Kidney epithelial cell (primary cell): ENCODE measurements at regions not wholly inside any gene's neighbourhood (a gene's known extent, or its start where the extent isn't known, plus 50 kb on each side); places are given as distances from the start of the nearest gene placed in this dataset.

Source experiments
- DNase-seq: peaks from one replicate; pipeline ENCODE4 v3.0.0-alpha.2; 2010; ENCODE audit warnings: low read depth
- H3K27me3 ChIP-seq: 2 replicates; pipeline ENCODE4 v1.6.0; 2011; ENCODE audit warnings: low read length; ENCODE audit not compliant: control insufficient read depth, insufficient read depth
- H3K36me3 ChIP-seq: 2 replicates; pipeline ENCODE4 v1.5.1; 2011; ENCODE audit warnings: low read length; ENCODE audit not compliant: control insufficient read depth, insufficient read depth
- H3K4me3 ChIP-seq: 2 replicates; pipeline ENCODE4 v1.5.1; 2011; ENCODE audit warnings: low read depth, mild to moderate bottlenecking, control low read depth, low read length
- TF ChIP-seq, protein P1 (sequence below): IDR thresholded peaks from 2 replicates; pipeline ENCODE4 v1.5.1; 2011; ENCODE audit warnings: mild to moderate bottlenecking, moderate library complexity, low read length, control low read depth, inconsistent platforms; ENCODE audit not compliant: insufficient read depth, poor library complexity, severe bottlenecking

DNA sequence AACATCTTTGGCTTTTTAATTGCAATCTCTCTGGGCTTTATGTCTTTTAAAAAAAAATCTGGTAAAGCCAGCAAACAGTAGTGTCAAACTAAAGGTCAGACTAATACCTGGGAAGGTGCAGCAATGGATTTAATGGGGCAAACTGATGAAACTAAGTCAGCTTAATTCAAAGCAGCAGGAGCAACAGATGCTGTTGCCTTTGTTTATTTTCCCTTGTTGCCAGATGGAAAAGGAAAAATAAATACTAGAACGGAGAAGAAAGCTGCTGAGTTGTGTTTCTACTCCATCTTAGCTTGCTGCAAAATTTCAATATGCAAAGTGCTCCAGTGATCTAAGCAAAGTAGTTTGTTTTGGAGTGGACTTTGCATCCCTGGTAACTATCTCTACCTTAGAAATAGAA, 1097.8 kb downstream of the PCDH17 start:
- Histone ChIP-seq H3K27me3 (no peaks in the 10 kb centered on the region), H3K36me3 (no peaks in the 10 kb centered on the region), H3K4me3 (no peak overlapping the region)
- no peak for DNase-seq
- TF ChIP-seq, protein P1, sequence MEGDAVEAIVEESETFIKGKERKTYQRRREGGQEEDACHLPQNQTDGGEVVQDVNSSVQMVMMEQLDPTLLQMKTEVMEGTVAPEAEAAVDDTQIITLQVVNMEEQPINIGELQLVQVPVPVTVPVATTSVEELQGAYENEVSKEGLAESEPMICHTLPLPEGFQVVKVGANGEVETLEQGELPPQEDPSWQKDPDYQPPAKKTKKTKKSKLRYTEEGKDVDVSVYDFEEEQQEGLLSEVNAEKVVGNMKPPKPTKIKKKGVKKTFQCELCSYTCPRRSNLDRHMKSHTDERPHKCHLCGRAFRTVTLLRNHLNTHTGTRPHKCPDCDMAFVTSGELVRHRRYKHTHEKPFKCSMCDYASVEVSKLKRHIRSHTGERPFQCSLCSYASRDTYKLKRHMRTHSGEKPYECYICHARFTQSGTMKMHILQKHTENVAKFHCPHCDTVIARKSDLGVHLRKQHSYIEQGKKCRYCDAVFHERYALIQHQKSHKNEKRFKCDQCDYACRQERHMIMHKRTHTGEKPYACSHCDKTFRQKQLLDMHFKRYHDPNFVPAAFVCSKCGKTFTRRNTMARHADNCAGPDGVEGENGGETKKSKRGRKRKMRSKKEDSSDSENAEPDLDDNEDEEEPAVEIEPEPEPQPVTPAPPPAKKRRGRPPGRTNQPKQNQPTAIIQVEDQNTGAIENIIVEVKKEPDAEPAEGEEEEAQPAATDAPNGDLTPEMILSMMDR, result no peak

DNA sequence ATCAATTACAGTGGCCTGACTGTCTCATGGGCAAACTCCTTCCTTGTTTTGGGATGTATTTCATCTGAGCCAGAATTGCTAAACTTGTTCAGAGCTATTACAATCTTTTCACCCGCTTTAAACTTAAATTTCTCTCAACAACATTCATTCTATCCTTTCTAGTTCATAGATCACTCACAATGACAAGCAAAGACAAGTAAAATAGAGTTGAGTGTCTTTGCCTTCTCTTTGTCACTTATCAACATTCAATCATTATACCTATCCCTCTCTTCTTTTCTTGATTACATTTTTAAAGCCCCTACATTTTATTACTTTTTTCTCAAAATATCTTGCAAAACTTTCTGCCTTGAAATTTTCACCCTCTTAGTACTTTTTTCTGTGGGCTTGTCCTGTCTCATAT, 1113.1 kb downstream of the PCDH17 start:
- H3K36me3 ChIP-seq, result no peaks in the 10 kb centered on the region
- H3K27me3 ChIP-seq, result no peaks in the 10 kb centered on the region
- TF ChIP-seq, protein P1, result no peak
- no peak for DNase-seq
- no peak overlapping the region for H3K4me3 ChIP-seq

- H3K36me3 ChIP-seq, result no peaks in the 10 kb centered on the region
- H3K4me3 ChIP-seq, result no peak overlapping the region
- DNase-seq, result no peak
- H3K27me3 ChIP-seq, result no peaks in the 10 kb centered on the region
- TF ChIP-seq, protein P1, result no peak
These were observed 1136.0 kb downstream of the PCDH17 start for GRCh38 chr13:58767566-58767965.

- Histone ChIP-seq H3K27me3 (no peaks in the 10 kb centered on the region), H3K4me3 (no peak overlapping the region), H3K36me3 (no peaks in the 10 kb centered on the region)
- TF ChIP-seq, protein P1, result no peak
- DNase-seq, result no peak
These were observed 1141.8 kb downstream of the PCDH17 start for GRCh38 chr13:58773280-58773859.

DNA sequence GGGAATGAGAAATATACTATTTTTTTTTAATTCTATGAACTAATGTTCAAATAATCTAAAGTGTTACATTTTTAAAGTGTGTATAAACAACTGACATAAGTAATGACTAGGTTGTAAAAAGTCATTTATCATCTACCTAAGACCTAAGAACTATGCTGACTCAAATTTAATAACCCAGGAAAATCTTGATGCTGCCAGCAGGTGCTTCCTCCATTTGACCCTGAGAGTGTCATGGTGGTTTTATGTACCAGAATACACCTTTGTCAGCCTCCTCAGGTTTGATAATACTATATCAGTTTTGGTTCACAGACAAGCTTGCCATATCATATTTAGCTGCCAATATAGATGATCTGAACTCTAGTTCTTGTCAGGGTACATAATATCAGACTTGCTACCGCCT, 1151.2 kb downstream of the PCDH17 start:
- DNase-seq, result no peak
- no peaks in the 10 kb centered on the region for H3K36me3 ChIP-seq
- TF ChIP-seq, protein P1, result no peak
- no peak overlapping the region for H3K4me3 ChIP-seq
- no peaks in the 10 kb centered on the region for H3K27me3 ChIP-seq

GRCh38 chr13:58792854-58793253, 1161.3 kb downstream of the PCDH17 start:
- TF ChIP-seq, protein P1, result no peak

More at GRCh38 chr13:58792854-58793253, 1161.3 kb downstream of the PCDH17 start:
- no peaks in the 10 kb centered on the region for H3K36me3 ChIP-seq
- H3K27me3 ChIP-seq, result no peaks in the 10 kb centered on the region
- H3K4me3 ChIP-seq, result no peak overlapping the region
- DNase-seq, result no peak
